Upper lobe of left lung (tissue), 4 donors: ENCODE measurements at regions not wholly inside any gene's neighbourhood (a gene's known extent, or its start where the extent isn't known, plus 50 kb on each side); places are given as distances from the start of the nearest gene placed in this dataset.
"Not testable (repeated sequence)": the region's sequence is repeated elsewhere in the genome, so short reads cannot be mapped to it uniquely, and the experiment has no call there.

Experiments
- CTCF ChIP-seq, 6 experiments: fragments of 450-650 bp in 4 of 6; fragments of 200-600 bp in 2 of 6; sonication (generic) in 2 of 6; IDR thresholded peaks; one replicate each; pipeline ENCODE4 v1.5.1; 2016 to 2019; ENCODE audit warnings: antibody characterized with exemption in 6 of 6
- EP300 ChIP-seq, 4 donors: sonication (generic); formaldehyde crosslinking; IDR thresholded peaks; one replicate each; pipeline ENCODE4 v1.5.1; 2017; ENCODE audit warnings: antibody characterized with exemption in 4 of 4, control low read depth in 2 of 4
- POLR2A ChIP-seq, 4 donors: fragments of 450-650 bp; IDR thresholded peaks; one replicate each; pipeline ENCODE4 v1.5.1; 2016 to 2017; ENCODE audit warnings: antibody characterized with exemption in 4 of 4, mild to moderate bottlenecking in 2 of 4
- POLR2AphosphoS5 ChIP-seq, 2 donors: sonication (generic); formaldehyde crosslinking; IDR thresholded peaks; one replicate each; pipeline ENCODE4 v1.5.1; 2017; ENCODE audit warnings: antibody characterized with exemption in 2 of 2

GRCh38 chr22:44636502-44637206, 65.3 kb upstream of the PRR5 start:
- not testable (repeated sequence) for TF ChIP-seq CTCF, POLR2AphosphoS5, POLR2A, EP300 (IDR thresholded peaks at IDR 0.05)
